ENCODE measurements at regions not wholly inside any gene's neighbourhood (a gene's known extent, or its start where the extent isn't known, plus 50 kb on each side); places are given as distances from the start of the nearest gene placed in this dataset.

- no peak for DNase-seq
These were observed 171.4 kb upstream of the ZP4 start for GRCh38 chr1:238061967-238062613.

DNA sequence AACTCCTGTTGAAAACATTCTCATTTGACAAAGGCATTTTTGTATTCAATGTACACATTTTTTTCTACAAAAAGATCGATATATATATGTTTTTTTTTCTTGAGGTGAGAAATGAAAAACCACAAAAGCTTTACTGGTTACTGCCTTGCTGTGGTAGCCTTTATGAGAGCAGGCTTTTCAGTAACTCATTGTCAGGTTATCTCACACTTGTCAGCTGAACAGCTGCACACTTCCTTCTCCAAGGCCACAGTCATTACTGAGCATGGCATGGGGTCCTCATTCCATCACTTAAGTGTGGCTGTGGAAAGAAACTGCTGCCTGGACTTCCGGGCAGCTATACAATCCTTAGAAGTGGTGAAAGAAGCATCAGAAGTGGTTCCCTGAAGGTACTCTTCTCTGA is 169.3 kb upstream of the ZP4 start:
- DNase-seq, result no peak

DNA sequence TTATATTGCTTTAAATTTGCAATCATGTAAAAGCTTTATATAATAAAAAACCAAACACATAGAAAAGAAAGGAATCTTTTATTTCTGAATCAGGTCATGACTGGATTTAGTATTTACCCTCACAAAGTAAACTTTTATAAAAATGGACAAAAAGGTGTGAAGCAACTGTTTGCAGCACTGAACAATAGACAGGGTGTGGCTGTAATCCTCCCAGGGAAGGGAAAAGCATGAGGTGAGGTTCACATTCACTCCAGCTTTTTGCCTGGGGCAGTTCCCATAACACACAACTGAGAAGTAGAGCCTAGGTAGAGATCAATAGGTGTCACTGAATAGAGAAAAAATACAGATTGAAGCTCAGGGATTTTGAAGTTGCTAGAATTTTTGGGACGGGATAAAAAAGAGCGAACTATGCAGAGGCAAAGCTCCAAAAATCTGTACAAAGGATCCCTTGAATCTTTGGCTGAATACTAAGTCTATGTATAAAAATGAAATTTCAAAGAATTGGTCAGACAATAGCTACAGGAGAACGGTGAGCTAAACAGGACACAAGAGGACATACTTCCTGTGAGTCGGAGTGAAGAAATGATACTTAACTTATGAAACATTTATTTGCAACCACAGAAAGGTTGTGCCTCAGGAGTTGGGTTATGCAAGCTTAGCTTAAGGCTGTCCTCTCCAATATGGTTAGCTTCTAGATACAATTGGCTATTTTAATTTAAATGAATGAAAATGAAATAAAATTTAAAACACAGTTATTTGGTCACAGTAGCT is 162.0 kb upstream of the ZP4 start:
- no peak for DNase-seq

GRCh38 chr1:238029126-238029525 is 138.4 kb upstream of the ZP4 start:
- no peak for DNase-seq

DNA sequence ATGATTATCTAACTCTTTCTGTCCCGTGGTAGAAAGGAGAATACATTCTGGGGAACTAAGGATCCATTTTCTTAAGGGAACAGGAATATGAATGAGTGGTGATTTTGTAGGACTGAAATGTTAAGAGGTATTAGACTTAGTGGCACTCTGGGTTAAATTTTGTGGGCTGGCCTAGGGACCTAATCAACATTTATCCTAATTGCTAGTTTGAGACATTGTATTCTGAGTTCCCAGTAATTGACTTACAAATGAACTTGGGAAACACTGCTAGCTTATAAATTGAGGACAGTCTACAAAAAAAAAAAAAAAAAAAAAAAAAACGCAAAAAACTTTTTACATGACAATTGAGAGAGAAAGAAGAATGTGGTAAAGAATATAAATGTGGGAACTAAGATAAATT is 136.6 kb upstream of the ZP4 start:
- no peak for DNase-seq

DNA sequence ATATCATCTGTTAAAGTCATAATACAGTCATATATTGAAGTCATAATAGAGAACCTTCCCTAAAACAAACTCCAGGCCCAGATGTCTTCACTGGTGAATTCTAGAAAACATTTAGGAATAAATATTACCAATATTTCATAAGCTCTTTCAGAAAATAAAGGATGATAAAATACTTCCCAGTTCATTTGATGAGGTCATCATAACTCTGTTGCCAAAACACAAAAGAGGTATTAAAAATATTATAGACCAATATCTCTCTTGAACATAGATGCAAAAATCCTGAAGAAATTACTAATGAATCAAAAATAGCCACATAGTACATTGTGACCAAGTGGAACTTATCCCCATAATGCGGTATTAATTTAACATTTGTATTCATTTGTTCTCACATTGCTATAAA is 132.4 kb upstream of the ZP4 start:
- DNase-seq, result no peak

DNA sequence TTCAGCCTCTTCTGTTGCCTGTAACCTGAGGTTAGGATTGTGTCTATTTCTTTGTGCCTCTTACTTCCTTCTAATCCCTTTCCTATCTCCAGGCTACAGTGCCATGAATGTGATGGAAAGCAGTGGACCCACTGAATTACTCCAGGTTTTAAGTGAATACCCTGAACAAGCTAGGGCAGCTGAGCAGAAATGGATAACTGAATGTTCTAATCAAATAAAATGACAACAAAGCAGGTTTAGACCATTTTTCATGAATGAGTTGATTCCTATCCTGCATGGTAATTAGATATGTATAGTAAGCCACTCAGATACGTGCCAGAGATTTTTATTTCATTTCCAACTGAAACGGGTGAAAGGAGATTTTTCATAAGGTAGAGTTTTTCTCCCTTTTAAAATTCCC is 127.5 kb upstream of the ZP4 start:
- DNase-seq, result no peak

DNA sequence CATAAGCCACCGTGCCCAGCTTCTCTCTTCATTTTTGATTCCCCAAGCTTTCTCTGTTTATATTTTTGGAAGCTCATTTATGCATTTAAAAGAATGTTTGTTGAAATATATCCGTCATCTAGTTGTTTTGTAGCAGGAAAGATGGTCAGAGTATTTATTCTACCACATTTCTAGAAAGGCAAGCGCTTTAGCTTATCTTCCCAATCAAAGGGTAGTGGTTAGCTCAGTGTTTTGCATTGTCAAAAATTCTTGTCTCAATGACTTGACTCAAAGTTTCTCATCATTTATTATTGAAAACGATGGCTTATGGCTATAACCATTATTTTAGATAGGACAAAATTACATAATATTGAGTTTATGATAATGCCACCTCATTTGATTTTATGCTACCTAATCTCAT is 116.1 kb upstream of the ZP4 start:
- no peak for DNase-seq

- DNase-seq, result no peak
These were observed 114.4 kb upstream of the ZP4 start for GRCh38 chr1:238005116-238005515.

DNA sequence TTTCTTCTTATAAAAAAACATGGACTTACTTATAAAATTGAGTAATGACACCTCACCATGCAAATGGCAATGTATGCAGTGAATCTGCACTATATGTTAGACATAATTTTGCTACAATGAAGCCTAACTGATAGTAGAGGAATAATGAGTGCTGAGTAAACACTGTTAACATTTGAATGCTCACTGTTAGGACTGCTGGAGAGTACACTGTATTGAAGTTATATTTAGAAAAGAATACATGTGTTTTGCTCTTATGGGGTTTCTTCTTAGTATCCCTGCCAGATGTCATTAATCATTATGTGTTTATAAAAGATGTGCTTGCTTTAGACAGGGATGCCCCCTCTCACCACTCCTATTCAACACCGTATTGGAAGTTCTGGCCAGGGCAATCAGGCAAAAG is 111.1 kb upstream of the ZP4 start:
- no peak for DNase-seq

- no peak for DNase-seq
These were observed 108.8 kb upstream of the ZP4 start for GRCh38 chr1:237999426-238000052.

GRCh38 chr1:237998581-237998980 is 107.9 kb upstream of the ZP4 start:
- DNase-seq, result no peak

- DNase-seq, result no peak
These were observed 92.8 kb upstream of the ZP4 start for GRCh38 chr1:237983496-237983895.

GRCh38 chr1:237981223-237981622 is 90.5 kb upstream of the ZP4 start:
- no peak for DNase-seq

DNA sequence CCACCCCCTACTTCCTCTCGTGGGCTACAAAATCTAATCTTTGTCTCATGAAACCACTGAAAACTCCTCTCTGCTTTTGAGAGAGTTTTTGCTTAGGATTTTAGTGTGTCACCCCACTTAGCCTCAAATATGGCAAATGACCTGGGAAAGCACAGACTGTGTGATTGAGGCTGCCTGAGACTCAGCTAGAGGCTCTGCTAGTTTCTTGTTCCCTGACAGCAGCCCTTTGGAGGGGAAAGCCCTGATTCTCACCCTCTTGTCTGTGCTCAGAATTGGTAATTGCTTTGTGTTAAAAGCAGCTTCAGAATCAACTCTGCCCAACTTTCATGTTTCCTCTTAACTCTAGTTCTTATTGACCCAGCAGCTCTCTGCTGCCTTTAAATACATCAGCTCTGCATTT is 85.6 kb upstream of the ZP4 start:
- DNase-seq, result no peak

- DNase-seq, result no peak
These were observed 85.2 kb upstream of the ZP4 start for GRCh38 chr1:237975903-237976302.

- no peak for DNase-seq
These were observed 84.7 kb upstream of the ZP4 start for GRCh38 chr1:237975376-237975775.

DNA sequence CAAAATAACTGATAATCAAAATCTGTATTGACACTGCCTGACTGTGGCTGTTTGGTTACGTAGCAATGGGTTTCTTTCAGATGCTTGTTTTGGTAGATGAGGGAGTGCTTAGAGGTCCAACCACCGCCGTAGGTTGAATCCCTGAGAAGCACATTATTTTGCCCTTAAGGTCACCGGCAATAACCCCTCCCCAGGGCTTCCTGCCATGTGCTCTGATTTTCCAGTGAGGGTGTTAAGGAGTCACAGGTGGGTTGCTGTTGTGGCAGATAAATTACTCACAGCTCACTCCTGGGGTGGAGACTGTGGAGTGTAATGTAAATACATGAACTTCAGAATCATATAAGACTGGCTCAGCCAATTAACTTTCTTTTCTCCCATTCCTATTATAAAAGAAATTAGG is 81.5 kb upstream of the ZP4 start:
- no peak for DNase-seq

GRCh38 chr1:237962985-237963384 is 72.3 kb upstream of the ZP4 start:
- peak; percentile 54 to 80 for DNase-seq

DNA sequence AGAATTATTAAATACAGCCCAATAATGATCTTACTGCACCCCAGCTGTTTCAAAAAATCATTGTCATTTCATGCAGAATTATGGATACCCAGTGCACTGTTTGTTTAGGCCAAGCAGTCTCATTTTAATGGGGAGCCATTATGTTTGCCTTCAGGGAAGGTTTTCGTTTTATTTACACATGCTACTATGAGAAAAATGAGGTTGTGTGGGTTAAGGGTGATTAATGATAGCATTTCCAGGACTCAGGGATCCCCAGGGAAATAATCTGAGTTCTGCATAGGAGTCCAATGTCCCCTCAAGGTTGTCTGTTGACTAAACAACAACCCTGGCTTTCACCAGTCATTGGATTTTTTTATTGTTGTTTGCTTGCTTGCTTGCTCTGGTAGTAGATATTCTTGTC is 71.0 kb upstream of the ZP4 start:
- peak; percentile 60 to 77 for DNase-seq

DNA sequence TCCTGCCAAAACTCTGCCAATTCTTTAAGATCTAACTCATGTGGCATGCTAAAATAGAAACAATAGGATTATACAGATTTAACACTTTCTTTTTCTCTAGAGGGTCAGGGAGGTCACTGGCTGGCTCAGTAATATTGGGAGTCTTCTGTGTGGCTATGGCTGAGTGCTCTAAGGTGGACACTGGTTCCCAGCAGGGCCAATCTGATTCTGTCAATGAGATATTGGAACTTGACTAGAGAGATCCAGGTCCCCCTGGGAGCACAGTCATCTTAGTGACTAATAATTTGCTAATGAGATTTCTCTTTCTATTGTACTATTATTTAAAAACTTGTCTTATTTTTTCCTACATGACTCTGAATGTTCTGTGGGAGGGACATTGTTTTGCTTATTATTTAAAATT is 69.1 kb upstream of the ZP4 start:
- no peak for DNase-seq

DNA sequence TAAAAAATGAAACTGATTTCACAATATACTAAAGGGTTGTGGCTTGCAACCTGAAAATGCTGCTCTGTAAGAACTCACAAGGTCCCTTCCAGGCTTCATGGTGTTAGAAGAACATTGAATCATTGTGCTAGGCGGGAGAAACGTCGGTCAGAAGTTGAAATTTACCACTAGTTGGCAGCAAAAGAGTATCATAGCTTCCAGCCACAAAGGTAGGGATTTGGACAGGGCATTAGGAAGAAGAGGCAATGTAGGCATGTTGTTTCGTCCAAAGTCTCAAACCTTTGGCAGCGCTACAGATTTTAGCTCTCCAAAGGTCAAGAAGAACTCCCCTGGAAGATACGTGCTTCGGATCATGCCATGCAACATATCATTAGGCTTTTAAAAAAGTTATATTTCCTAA is 62.5 kb upstream of the ZP4 start:
- peak in 1 of 2 experiments; percentile 24 for DNase-seq

All from NCI-H526 (cell line).